ENCODE measurements at regions not wholly inside any gene's neighbourhood (a gene's known extent, or its start where the extent isn't known, plus 50 kb on each side); places are given as distances from the start of the nearest gene placed in this dataset.

DNA sequence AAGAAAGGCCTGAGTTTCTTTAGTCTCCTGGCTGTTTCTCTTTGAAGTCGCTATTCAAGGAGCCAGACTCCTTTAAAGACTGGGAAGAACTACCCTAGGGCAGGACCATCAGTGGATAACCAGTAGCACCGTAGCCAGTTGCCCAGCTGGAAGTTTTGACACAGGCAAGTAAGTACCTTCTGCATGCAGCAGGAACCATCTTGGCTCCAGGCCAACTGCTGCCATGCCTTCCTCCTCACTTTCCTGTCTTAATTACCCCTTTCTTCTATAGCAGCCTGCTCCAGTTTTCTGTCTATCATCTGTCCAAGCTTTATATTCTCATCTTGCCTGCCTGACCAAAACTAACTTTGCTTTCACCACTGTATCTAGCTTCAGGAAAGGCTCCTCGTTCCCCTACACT is 149.7 kb upstream of the SV2C start:
- DNase-seq (ENCODE audit: low read depth in 1 of 2, low spot score in 1 of 2): no peak
- TF ChIP-seq JUND (IDR thresholded peaks at IDR 0.05; ENCODE audit: low read depth): no peak
- in situ Hi-C loops (cut with HindIII; ENCODE audit: low pct_unique_long_range_greater_than_20kb, low sequenced_read_pairs): no loop called here

DNA sequence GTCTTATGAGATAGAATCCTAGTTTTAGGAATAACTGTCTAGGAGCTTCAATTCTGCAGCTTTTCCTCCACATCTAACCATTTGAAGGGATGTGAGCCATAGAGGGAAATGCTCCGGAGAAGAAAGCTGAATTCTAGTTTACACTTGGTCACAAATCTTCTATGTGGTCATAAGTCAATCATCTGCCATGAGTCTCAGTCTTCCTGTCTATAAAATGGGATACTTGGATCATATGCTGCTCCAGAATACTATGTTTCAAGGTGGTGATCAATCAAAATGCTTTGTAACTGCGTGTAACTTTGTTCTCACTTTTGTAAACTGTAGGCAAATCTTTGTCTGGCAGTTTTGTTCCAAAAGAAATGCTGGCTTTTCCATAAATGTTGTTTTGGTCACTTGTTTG is 152.0 kb upstream of the SV2C start:
- no peak for DNase-seq (ENCODE audit: low read depth in 1 of 2, low spot score in 1 of 2)
- in situ Hi-C loops (cut with HindIII; ENCODE audit: low pct_unique_long_range_greater_than_20kb, low sequenced_read_pairs): no loop called here
- TF ChIP-seq JUND (IDR thresholded peaks at IDR 0.05; ENCODE audit: low read depth): no peak

DNA sequence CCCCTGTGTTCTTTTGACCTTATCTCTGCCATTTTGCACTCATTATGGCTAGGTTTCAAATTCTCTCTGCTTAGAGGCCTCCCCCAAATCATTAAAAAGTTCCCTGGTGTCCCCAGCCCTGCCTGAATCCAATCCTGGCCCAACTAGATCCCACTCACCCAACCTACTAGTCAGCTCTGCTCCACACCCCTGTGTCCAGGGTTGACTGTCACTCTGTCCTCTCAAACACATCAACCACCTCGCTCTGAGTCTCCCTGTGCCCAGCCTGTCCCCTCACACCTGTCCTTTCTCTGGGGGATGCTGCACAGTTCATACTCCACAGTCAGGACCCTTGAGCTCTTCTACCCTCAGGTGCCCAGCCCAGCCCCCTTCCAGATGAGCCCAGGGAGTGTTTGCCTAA is 154.2 kb upstream of the SV2C start:
- in situ Hi-C loops (cut with HindIII; ENCODE audit: low pct_unique_long_range_greater_than_20kb, low sequenced_read_pairs): no loop called here
- DNase-seq (ENCODE audit: low read depth in 1 of 2, low spot score in 1 of 2): no peak
- TF ChIP-seq JUND (IDR thresholded peaks at IDR 0.05; ENCODE audit: low read depth): no peak

- no peak for DNase-seq (ENCODE audit: low read depth in 1 of 2, low spot score in 1 of 2)
- TF ChIP-seq JUND (IDR thresholded peaks at IDR 0.05; ENCODE audit: low read depth): no peak
- in situ Hi-C loops (cut with HindIII; ENCODE audit: low pct_unique_long_range_greater_than_20kb, low sequenced_read_pairs): no loop called here
Measured at GRCh38 chr5:75922480-75922879, 160.7 kb upstream of the SV2C start.

- no peak for DNase-seq (ENCODE audit: low read depth in 1 of 2, low spot score in 1 of 2)
- in situ Hi-C loops (cut with HindIII; ENCODE audit: low pct_unique_long_range_greater_than_20kb, low sequenced_read_pairs): no loop called here
- TF ChIP-seq JUND (IDR thresholded peaks at IDR 0.05; ENCODE audit: low read depth): no peak
Measured at GRCh38 chr5:75921011-75921410, 162.2 kb upstream of the SV2C start.

DNA sequence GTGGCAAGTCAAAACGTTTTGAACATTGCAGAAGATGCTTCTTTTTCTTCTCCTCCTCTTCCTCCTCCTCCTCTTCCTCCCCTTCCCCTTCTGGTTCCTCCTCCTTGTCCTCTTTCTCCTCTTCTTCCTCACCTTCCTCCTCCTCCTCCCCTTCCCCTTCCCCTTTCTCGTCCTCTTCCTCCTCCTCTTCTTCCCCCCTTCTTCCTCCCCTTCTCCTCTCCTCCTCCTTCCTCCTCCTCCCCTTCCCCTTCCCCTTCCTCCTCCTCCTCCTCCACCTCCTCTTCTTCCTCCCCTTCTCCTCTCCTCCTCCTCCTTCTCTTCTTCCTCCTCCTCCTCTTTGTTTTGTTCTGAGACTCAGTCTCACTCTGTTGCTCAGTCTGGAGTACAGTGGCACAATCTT is 167.0 kb upstream of the SV2C start:
- no peak for DNase-seq (ENCODE audit: low read depth in 1 of 2, low spot score in 1 of 2)
- no peak for TF ChIP-seq JUND (IDR thresholded peaks at IDR 0.05; ENCODE audit: low read depth)
- in situ Hi-C loops (cut with HindIII; ENCODE audit: low pct_unique_long_range_greater_than_20kb, low sequenced_read_pairs): no loop called here

GRCh38 chr5:75909223-75909622 is 174.0 kb upstream of the SV2C start:
- no peak for TF ChIP-seq JUND (IDR thresholded peaks at IDR 0.05; ENCODE audit: low read depth)
- in situ Hi-C loops (cut with HindIII; ENCODE audit: low pct_unique_long_range_greater_than_20kb, low sequenced_read_pairs): no loop called here
- DNase-seq (ENCODE audit: low read depth in 1 of 2, low spot score in 1 of 2): no peak

DNA sequence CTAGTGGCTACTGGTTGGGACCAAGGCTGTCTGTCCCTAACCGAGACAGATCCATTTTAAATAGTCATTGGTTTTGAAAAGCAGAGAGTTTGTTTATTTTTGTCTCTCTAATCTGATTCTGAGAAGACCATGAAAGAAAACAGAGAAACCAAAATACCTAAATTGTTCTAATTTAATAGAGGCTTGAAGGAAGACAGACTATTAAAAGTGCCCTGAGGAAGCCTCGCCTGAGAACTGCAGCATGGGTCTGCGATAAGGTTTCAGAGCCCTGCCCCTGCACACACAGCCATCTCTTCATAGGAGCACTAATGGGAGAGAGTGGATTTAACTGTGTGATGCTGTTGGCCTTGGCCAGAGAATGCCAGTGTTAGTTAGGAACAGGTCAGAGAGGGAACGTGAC is 175.5 kb upstream of the SV2C start:
- TF ChIP-seq JUND (IDR thresholded peaks at IDR 0.05; ENCODE audit: low read depth): no peak
- no peak for DNase-seq (ENCODE audit: low read depth in 1 of 2, low spot score in 1 of 2)
- in situ Hi-C loops (cut with HindIII; ENCODE audit: low pct_unique_long_range_greater_than_20kb, low sequenced_read_pairs): no loop called here

DNA sequence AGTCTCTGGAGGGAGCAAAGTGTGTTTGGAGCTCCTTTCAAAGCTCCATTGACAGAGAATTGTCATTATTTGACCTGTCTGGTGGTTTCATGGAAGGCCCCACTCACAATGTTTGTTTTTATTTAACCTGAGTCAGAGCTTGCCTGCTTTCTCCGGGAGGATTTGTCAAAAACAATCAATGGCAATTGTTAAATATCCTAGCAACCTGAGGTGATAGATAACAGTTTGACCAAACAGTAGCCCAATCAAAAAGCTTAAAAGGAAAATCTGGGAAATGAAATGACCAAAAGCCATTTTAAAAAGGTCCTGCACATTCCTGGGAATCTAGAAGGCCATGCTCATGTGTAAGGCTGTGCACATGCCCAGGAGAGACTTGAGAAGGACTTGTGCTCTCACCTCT is 177.2 kb upstream of the POC5 start:
- in situ Hi-C loops (cut with HindIII; ENCODE audit: low pct_unique_long_range_greater_than_20kb, low sequenced_read_pairs): no loop called here
- DNase-seq (ENCODE audit: low read depth in 1 of 2, low spot score in 1 of 2): no peak
- TF ChIP-seq JUND (IDR thresholded peaks at IDR 0.05; ENCODE audit: low read depth): no peak

DNA sequence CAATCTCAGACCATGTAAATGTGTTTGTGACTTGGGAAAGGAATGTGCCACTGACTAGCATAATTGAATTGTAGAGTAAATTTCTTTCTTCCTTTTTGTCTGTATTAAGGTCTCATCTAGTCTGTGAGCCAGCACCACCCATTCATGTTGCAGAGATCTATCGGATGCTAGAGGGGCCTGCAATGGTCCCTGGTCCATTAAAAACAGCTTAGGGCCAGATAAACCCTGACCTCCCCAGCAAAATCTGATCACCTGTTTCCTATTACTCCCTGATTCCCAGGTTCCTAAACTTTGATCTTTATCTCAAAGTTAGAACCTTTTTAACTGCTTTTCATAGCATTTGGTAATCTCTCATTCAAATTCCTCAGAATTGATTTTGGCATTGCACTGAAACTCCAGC is 174.5 kb upstream of the POC5 start:
- DNase-seq (ENCODE audit: low read depth in 1 of 2, low spot score in 1 of 2): no peak
- in situ Hi-C loops (cut with HindIII; ENCODE audit: low pct_unique_long_range_greater_than_20kb, low sequenced_read_pairs): no loop called here
- no peak for TF ChIP-seq JUND (IDR thresholded peaks at IDR 0.05; ENCODE audit: low read depth)

- TF ChIP-seq JUND (IDR thresholded peaks at IDR 0.05; ENCODE audit: low read depth): no peak
- in situ Hi-C loops (cut with HindIII; ENCODE audit: low pct_unique_long_range_greater_than_20kb, low sequenced_read_pairs): no loop called here
- no peak for DNase-seq (ENCODE audit: low read depth in 1 of 2, low spot score in 1 of 2)
Measured at GRCh38 chr5:75891020-75891419, 173.8 kb upstream of the POC5 start.

DNA sequence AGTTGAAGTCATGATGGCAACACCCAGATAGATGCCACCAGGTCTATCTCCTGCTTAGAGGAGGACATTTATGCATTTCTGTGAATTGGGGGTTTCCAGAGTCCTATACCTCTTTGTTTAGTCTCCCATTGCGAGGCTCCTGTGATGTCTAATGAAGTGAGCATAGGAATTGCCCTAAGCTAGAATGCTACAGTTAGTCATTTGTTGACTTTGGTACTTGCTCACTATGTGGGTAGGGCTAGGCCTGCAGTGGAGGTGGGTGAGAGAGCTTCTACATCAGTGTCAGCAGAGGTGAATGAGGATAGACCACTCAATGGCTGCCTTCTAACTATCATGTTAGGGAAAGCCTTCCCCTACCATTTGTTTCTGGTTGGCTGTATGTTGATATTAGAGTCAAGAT is 173.3 kb upstream of the POC5 start:
- no peak for TF ChIP-seq JUND (IDR thresholded peaks at IDR 0.05; ENCODE audit: low read depth)
- DNase-seq (ENCODE audit: low read depth in 1 of 2, low spot score in 1 of 2): no peak
- in situ Hi-C loops (cut with HindIII; ENCODE audit: low pct_unique_long_range_greater_than_20kb, low sequenced_read_pairs): no loop called here

DNA sequence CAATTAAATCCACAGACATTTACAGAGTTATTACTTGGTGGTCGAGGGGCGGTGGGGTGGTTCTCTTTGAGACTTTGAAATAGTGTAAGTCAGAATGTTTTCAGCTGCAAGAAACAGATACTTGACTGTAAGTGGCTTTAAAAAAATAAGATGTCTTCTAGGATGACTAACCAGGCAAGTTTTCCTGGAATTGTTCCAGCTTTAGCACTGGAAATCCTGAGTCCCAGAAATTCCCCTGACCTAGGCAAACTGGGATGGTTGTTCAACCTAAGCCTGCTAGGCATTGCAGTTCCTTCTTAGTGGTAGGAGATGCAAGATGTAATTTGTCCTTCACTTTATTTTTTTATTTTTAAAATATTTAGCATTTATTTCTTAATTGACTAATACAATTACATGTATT is 169.5 kb upstream of the POC5 start:
- TF ChIP-seq JUND (IDR thresholded peaks at IDR 0.05; ENCODE audit: low read depth): no peak
- in situ Hi-C loops (cut with HindIII; ENCODE audit: low pct_unique_long_range_greater_than_20kb, low sequenced_read_pairs): no loop called here
- no peak for DNase-seq (ENCODE audit: low read depth in 1 of 2, low spot score in 1 of 2)

GRCh38 chr5:75885849-75886596 is 168.8 kb upstream of the POC5 start:
- in situ Hi-C loops (cut with HindIII; ENCODE audit: low pct_unique_long_range_greater_than_20kb, low sequenced_read_pairs): no loop called here
- peak in 1 of 2 experiments; percentile 43 for DNase-seq (ENCODE audit: low read depth in 1 of 2, low spot score in 1 of 2)
- TF ChIP-seq JUND (IDR thresholded peaks at IDR 0.05; ENCODE audit: low read depth): no peak

Data from T47D (cell line).